Neural crest cell (in vitro differentiated cells): ENCODE measurements at regions not wholly inside any gene's neighbourhood (a gene's known extent, or its start where the extent isn't known, plus 50 kb on each side); places are given as distances from the start of the nearest gene placed in this dataset.

Experiments used
- DNase-seq: peaks from one replicate; pipeline ENCODE4 v3.0.0; 2021; ENCODE audit warnings: low read depth, mixed read lengths, low spot score
- H3K27ac Mint-ChIP-seq: one replicate; pipeline ENCODE4 v1.8.0; 2021; ENCODE audit warnings: mild to moderate bottlenecking, mixed read lengths; ENCODE audit not compliant: unreplicated experiment
- H3K27me3 Mint-ChIP-seq: 2 replicates; pipeline ENCODE4 v1.8.0; 2021; ENCODE audit warnings: low read depth, mild to moderate bottlenecking, mixed read lengths
- H3K36me3 Mint-ChIP-seq: 2 replicates; pipeline ENCODE4 v1.8.0; 2021; ENCODE audit warnings: low read depth, mild to moderate bottlenecking, mixed read lengths
- H3K4me1 Mint-ChIP-seq: 2 replicates; pipeline ENCODE4 v1.8.0; 2021; ENCODE audit warnings: mixed read lengths
- H3K4me3 Mint-ChIP-seq: one replicate; pipeline ENCODE4 v1.8.0; 2021; ENCODE audit warnings: mild to moderate bottlenecking, mixed read lengths
- H3K9me3 Mint-ChIP-seq: 2 replicates; pipeline ENCODE4 v1.8.0; 2021; ENCODE audit warnings: mixed read lengths
- TF ChIP-seq, protein P1 (sequence below): fragments of 200-600 bp; sonication (generic); conservative IDR thresholded peaks from 2 replicates; pipeline ENCODE4 v1.5.0; 2021; ENCODE audit warnings: antibody characterized with exemption, mild to moderate bottlenecking

DNA sequence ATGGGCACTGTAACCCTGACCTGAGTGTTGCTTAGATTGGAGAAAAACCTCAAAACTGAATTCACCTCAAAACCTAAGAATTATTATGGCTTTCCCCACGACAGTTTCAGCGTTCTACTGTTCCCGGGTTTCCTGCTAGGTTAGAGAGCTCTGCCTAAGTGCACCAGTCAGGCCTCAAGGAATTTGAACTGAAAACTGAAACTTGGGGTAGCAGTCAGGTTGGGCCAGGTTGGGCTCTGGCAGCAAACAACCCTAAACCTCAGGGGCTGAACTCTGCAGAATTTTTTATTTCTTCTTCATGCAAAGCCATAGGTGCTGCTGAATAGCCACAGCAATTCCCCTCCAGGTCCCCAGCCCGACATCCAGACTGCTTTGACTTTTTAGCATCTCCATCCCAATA is 437.0 kb upstream of the PROX1 start:
- Mint-ChIP-seq H3K27ac (no peak overlapping the region), H3K36me3 (no peaks in the 10 kb centered on the region), H3K4me3 (no peak overlapping the region), H3K4me1 (no peaks in the 10 kb centered on the region), H3K9me3 (no peaks in the 10 kb centered on the region), H3K27me3 (no peaks in the 10 kb centered on the region)
- DNase-seq = no peak
- TF ChIP-seq, protein P1, sequence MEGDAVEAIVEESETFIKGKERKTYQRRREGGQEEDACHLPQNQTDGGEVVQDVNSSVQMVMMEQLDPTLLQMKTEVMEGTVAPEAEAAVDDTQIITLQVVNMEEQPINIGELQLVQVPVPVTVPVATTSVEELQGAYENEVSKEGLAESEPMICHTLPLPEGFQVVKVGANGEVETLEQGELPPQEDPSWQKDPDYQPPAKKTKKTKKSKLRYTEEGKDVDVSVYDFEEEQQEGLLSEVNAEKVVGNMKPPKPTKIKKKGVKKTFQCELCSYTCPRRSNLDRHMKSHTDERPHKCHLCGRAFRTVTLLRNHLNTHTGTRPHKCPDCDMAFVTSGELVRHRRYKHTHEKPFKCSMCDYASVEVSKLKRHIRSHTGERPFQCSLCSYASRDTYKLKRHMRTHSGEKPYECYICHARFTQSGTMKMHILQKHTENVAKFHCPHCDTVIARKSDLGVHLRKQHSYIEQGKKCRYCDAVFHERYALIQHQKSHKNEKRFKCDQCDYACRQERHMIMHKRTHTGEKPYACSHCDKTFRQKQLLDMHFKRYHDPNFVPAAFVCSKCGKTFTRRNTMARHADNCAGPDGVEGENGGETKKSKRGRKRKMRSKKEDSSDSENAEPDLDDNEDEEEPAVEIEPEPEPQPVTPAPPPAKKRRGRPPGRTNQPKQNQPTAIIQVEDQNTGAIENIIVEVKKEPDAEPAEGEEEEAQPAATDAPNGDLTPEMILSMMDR = no peak

DNA sequence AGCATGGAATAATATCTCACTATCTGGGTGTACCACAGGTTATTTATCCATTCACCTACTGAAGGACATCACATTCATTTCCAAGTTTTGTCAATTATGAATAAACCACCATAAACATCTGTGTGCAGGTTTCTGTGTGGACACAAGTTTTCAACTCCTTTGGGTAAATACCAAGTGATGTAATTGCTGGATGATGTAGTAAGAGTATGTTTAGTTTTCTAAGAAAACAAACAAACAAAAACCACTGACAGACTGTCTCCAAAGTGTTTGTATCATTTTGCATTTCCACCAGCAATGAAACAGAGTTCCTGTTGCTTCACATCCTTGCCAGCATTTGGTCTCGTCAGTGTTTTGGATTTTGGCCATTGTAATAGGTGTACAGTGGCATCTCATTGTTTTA is 435.7 kb upstream of the PROX1 start:
- H3K27ac Mint-ChIP-seq = no peak overlapping the region
- no peaks in the 10 kb centered on the region for H3K9me3 Mint-ChIP-seq
- H3K27me3 Mint-ChIP-seq = no peaks in the 10 kb centered on the region
- H3K4me1 Mint-ChIP-seq = no peaks in the 10 kb centered on the region
- H3K4me3 Mint-ChIP-seq = no peak overlapping the region
- TF ChIP-seq, protein P1 = no peak
- no peaks in the 10 kb centered on the region for H3K36me3 Mint-ChIP-seq
- no peak for DNase-seq

DNA sequence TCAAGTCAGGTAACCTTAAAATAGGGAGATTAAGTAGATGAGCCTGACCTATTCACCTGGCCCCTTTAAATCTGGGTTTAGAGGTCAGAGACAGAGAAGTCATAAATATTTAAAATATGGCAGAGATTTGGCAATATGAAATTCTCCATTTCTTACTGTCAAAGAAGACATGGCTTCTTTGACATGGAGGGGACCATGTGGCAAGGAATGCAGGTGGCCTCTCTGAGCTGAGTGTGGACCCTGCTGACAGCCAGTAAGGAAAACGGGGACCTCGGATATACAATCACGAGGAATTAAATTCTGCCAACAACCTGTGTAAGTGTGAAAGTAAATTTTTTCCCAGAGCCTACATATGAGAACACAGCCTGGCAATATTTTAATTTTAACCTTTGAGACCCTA is 427.5 kb upstream of the PROX1 start:
- TF ChIP-seq, protein P1 = no peak
- H3K9me3 Mint-ChIP-seq = peaks cover 16% of the 10 kb centered on the region
- peaks cover 12% of the 10 kb centered on the region for H3K36me3 Mint-ChIP-seq
- no peak overlapping the region for H3K27ac Mint-ChIP-seq
- no peaks in the 10 kb centered on the region for H3K4me1 Mint-ChIP-seq
- DNase-seq = no peak
- no peaks in the 10 kb centered on the region for H3K27me3 Mint-ChIP-seq
- H3K4me3 Mint-ChIP-seq = no peak overlapping the region

DNA sequence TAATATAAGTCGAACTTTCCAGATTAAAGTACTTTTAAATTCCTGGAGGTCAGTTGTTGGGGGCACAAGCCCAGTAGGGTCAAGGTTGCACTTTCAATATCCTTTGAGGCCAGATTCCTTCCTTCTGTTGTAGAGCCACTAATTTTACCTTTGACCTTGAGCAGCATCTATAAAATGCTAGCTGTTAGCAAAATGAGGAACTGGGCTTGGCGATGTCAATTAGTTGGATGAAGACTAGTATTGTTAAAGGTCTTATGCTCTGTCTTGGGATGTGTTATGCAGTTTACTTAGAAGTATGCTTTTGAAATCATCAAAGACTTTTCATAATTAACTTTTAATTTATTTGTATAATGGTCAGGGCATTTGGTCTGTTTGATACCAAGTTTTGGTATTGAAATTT is 425.9 kb upstream of the PROX1 start:
- H3K27ac Mint-ChIP-seq = no peak overlapping the region
- no peaks in the 10 kb centered on the region for H3K27me3 Mint-ChIP-seq
- peaks cover 18% of the 10 kb centered on the region for H3K9me3 Mint-ChIP-seq
- H3K4me3 Mint-ChIP-seq = no peak overlapping the region
- TF ChIP-seq, protein P1 = no peak
- no peak for DNase-seq
- no peaks in the 10 kb centered on the region for H3K4me1 Mint-ChIP-seq
- H3K36me3 Mint-ChIP-seq = peaks cover 16% of the 10 kb centered on the region

DNA sequence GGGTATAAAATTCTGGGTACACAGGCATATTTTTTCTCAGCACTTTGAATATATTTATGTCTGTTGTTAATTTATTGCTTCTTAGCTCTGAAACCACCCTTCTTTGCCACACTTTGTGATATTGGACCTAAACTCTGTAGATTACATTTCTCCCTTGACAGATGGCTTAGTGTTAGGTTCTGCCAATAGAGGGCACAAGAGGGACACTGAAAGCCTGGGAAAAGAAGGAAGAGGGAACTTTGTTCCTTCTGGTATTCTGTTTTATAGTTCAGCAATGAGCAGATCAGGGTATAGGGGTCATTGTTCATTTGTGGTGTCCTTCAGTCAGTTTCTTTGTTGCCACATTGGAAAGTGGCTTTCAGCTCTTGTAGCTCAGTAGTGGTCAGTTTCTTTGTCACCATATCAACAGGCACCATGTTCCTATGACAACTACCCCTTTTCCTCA is 423.5 kb upstream of the PROX1 start:
- TF ChIP-seq, protein P1 = peak; percentile 50
- H3K36me3 Mint-ChIP-seq = peaks cover 16% of the 10 kb centered on the region
- peaks cover 18% of the 10 kb centered on the region for H3K9me3 Mint-ChIP-seq
- H3K4me3 Mint-ChIP-seq = no peak overlapping the region
- no peak overlapping the region for H3K27ac Mint-ChIP-seq
- no peak for DNase-seq
- H3K27me3 Mint-ChIP-seq = no peaks in the 10 kb centered on the region
- no peaks in the 10 kb centered on the region for H3K4me1 Mint-ChIP-seq
